ENCODE measurements at regions not wholly inside any gene's neighbourhood (a gene's known extent, or its start where the extent isn't known, plus 50 kb on each side); places are given as distances from the start of the nearest gene placed in this dataset.

GRCh38 chr12:126862500-126862899 is 1404.5 kb upstream of the TMEM132C start:
- ATAC-seq: no peak
- Mint-ChIP-seq H3K4me1 (no peaks in the 10 kb centered on the region), H3K4me3 (no peak overlapping the region), H3K9me3 (no peaks in the 10 kb centered on the region), H3K27ac (no peak overlapping the region), H3K36me3 (no peaks in the 10 kb centered on the region)
- no peak for DNase-seq (ENCODE audit: low spot score in 2 of 2)

- Mint-ChIP-seq H3K27ac (no peak overlapping the region), H3K9me3 (no peaks in the 10 kb centered on the region)
- no peak for DNase-seq (ENCODE audit: low spot score in 2 of 2)
Observed at GRCh38 chr12:126869644-126870043, 1397.3 kb upstream of the TMEM132C start.

GRCh38 chr12:126873701-126874100 is 1393.3 kb upstream of the TMEM132C start:
- H3K4me1 Mint-ChIP-seq: peaks cover 7% of the 10 kb centered on the region
- H3K4me3 Mint-ChIP-seq: no peak overlapping the region
- no peaks in the 10 kb centered on the region for H3K36me3 Mint-ChIP-seq
- H3K9me3 Mint-ChIP-seq: no peaks in the 10 kb centered on the region
- no peak overlapping the region for H3K27ac Mint-ChIP-seq
- no peak for DNase-seq (ENCODE audit: low spot score in 2 of 2)
- no peak for ATAC-seq

More at GRCh38 chr12:126869644-126870043, 1397.3 kb upstream of the TMEM132C start:
- Mint-ChIP-seq H3K4me1 (peaks cover 7% of the 10 kb centered on the region), H3K4me3 (no peak overlapping the region), H3K36me3 (no peaks in the 10 kb centered on the region)
- no peak for ATAC-seq

GRCh38 chr12:126874427-126875026 is 1392.4 kb upstream of the TMEM132C start:
- Mint-ChIP-seq H3K9me3 (no peaks in the 10 kb centered on the region), H3K36me3 (no peaks in the 10 kb centered on the region), H3K27ac (no peak overlapping the region), H3K4me1 (peaks cover 7% of the 10 kb centered on the region), H3K4me3 (no peak overlapping the region)
- DNase-seq (ENCODE audit: low spot score in 2 of 2) (peak; percentile 60 to 79), ATAC-seq (peak; percentile 82)

- H3K9me3 Mint-ChIP-seq: no peaks in the 10 kb centered on the region
- ATAC-seq (no peak), DNase-seq (ENCODE audit: low spot score in 2 of 2) (no peak)
- H3K36me3 Mint-ChIP-seq: no peaks in the 10 kb centered on the region
- H3K4me1 Mint-ChIP-seq: no peaks in the 10 kb centered on the region
- H3K27ac Mint-ChIP-seq: no peak overlapping the region
- no peak overlapping the region for H3K4me3 Mint-ChIP-seq
Observed at GRCh38 chr12:126879842-126880241, 1387.1 kb upstream of the TMEM132C start.

- ATAC-seq (no peak), DNase-seq (ENCODE audit: low spot score in 2 of 2) (no peak)
- Mint-ChIP-seq H3K9me3 (no peaks in the 10 kb centered on the region), H3K4me1 (no peaks in the 10 kb centered on the region), H3K27ac (no peak overlapping the region), H3K4me3 (no peak overlapping the region), H3K36me3 (no peaks in the 10 kb centered on the region)
Observed at GRCh38 chr12:126883697-126884096, 1383.3 kb upstream of the TMEM132C start.

- H3K36me3 Mint-ChIP-seq: no peaks in the 10 kb centered on the region
- ATAC-seq: no peak
- no peaks in the 10 kb centered on the region for H3K4me1 Mint-ChIP-seq
- H3K9me3 Mint-ChIP-seq: peaks cover 3% of the 10 kb centered on the region
- DNase-seq (ENCODE audit: low spot score in 2 of 2): no peak
- H3K4me3 Mint-ChIP-seq: no peak overlapping the region
- no peak overlapping the region for H3K27ac Mint-ChIP-seq
Observed at GRCh38 chr12:126889501-126889900, 1377.5 kb upstream of the TMEM132C start.

GRCh38 chr12:126890097-126890496 is 1376.9 kb upstream of the TMEM132C start:
- Mint-ChIP-seq H3K4me3 (no peak overlapping the region), H3K9me3 (peaks cover 3% of the 10 kb centered on the region), H3K27ac (no peak overlapping the region), H3K36me3 (no peaks in the 10 kb centered on the region), H3K4me1 (no peaks in the 10 kb centered on the region)
- DNase-seq (ENCODE audit: low spot score in 2 of 2): no peak
- no peak for ATAC-seq

GRCh38 chr12:126891789-126892188 is 1375.2 kb upstream of the TMEM132C start:
- DNase-seq (ENCODE audit: low spot score in 2 of 2) (no peak), ATAC-seq (no peak)
- no peaks in the 10 kb centered on the region for H3K4me1 Mint-ChIP-seq
- no peaks in the 10 kb centered on the region for H3K36me3 Mint-ChIP-seq
- no peak overlapping the region for H3K4me3 Mint-ChIP-seq
- peaks cover 3% of the 10 kb centered on the region for H3K9me3 Mint-ChIP-seq
- H3K27ac Mint-ChIP-seq: no peak overlapping the region

GRCh38 chr12:126895951-126896913 is 1370.7 kb upstream of the TMEM132C start:
- no peak overlapping the region for H3K27ac Mint-ChIP-seq
- H3K4me3 Mint-ChIP-seq: no peak overlapping the region
- H3K4me1 Mint-ChIP-seq: no peaks in the 10 kb centered on the region
- H3K36me3 Mint-ChIP-seq: no peaks in the 10 kb centered on the region
- H3K9me3 Mint-ChIP-seq: peaks cover 3% of the 10 kb centered on the region
- ATAC-seq (no peak), DNase-seq (ENCODE audit: low spot score in 2 of 2) (no peak)

- Mint-ChIP-seq H3K27ac (no peak overlapping the region), H3K36me3 (no peaks in the 10 kb centered on the region), H3K9me3 (no peaks in the 10 kb centered on the region), H3K4me3 (no peak overlapping the region), H3K4me1 (no peaks in the 10 kb centered on the region)
- no peak for ATAC-seq
- no peak for DNase-seq (ENCODE audit: low spot score in 2 of 2)
Observed at GRCh38 chr12:126897102-126897501, 1369.9 kb upstream of the TMEM132C start.

- H3K27ac Mint-ChIP-seq: no peak overlapping the region
- no peak overlapping the region for H3K4me3 Mint-ChIP-seq
- ATAC-seq (no peak), DNase-seq (ENCODE audit: low spot score in 2 of 2) (no peak)
- no peaks in the 10 kb centered on the region for H3K36me3 Mint-ChIP-seq
- no peaks in the 10 kb centered on the region for H3K9me3 Mint-ChIP-seq
- no peaks in the 10 kb centered on the region for H3K4me1 Mint-ChIP-seq
Observed at GRCh38 chr12:126897778-126898177, 1369.2 kb upstream of the TMEM132C start.

GRCh38 chr12:126898562-126898961 is 1368.4 kb upstream of the TMEM132C start:
- DNase-seq (ENCODE audit: low spot score in 2 of 2) (no peak), ATAC-seq (no peak)
- Mint-ChIP-seq H3K4me1 (no peaks in the 10 kb centered on the region), H3K36me3 (no peaks in the 10 kb centered on the region), H3K4me3 (no peak overlapping the region), H3K27ac (no peak overlapping the region), H3K9me3 (no peaks in the 10 kb centered on the region)

GRCh38 chr12:126899926-126900792 is 1366.8 kb upstream of the TMEM132C start:
- Mint-ChIP-seq H3K27ac (no peak overlapping the region), H3K4me3 (no peak overlapping the region), H3K36me3 (no peaks in the 10 kb centered on the region), H3K4me1 (no peaks in the 10 kb centered on the region), H3K9me3 (no peaks in the 10 kb centered on the region)
- DNase-seq (ENCODE audit: low spot score in 2 of 2) (no peak), ATAC-seq (no peak)

All from stimulated activated effector memory CD8-positive, alpha-beta T cell treated with anti-CD3 and anti-CD28 coated beads, Interleukin-12 subunit alpha, Interleukin-12 subunit beta, amount 100 ng/mL, for 72 hours (primary cell).